GM13977 (cell line): ENCODE measurements at regions not wholly inside any gene's neighbourhood (a gene's known extent, or its start where the extent isn't known, plus 50 kb on each side); places are given as distances from the start of the nearest gene placed in this dataset.

Experiments
- DNase-seq: peaks from one replicate; pipeline ENCODE4 v3.0.0; 2012; ENCODE audit warnings: low spot score
- CTCF ChIP-seq: IDR thresholded peaks from 2 replicates; pipeline ENCODE4 v1.5.1; 2012; ENCODE audit warnings: mild to moderate bottlenecking, control low read depth; ENCODE audit not compliant: insufficient read depth; ENCODE audit errors: extremely low read depth, missing control alignments
- in situ Hi-C: fragments of 300-500 bp; cut with MboI; formaldehyde crosslinking; loops from one replicate; pipeline ENCODE4 v1.12.0; 2022; ENCODE audit warnings: low sequenced_read_pairs, low pct_unique_long_range_greater_than_20kb, mixed read lengths, inconsistent platforms; ENCODE audit not compliant: unreplicated experiment

DNA sequence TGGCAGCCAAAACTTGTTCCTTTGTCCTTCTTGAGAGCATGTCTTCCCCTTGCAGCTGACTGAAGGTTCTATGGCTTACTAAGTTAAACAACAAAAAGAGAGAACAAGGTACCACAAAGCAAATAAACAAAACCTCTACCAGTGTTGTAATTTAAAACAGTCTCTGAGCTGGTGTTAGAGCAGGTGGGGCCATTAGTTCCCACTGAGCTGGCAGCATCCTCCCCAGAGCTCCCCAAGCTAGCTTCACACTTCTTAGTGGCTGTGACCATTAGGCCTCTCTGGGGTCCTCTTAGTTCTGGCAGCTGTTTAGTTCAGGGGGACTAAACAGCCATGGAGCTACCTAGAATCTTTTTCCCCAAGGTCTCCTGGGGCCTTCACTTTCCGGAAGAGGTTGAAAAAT is 128.6 kb upstream of the ELL2 start:
- in situ Hi-C loops, result no loop called here
- no peak for TF ChIP-seq CTCF
- DNase-seq, result no peak

- DNase-seq, result no peak
- in situ Hi-C loops, result no loop called here
- TF ChIP-seq CTCF, result no peak
Measured at GRCh38 chr5:96088706-96089498, 127.3 kb upstream of the ELL2 start.

DNA sequence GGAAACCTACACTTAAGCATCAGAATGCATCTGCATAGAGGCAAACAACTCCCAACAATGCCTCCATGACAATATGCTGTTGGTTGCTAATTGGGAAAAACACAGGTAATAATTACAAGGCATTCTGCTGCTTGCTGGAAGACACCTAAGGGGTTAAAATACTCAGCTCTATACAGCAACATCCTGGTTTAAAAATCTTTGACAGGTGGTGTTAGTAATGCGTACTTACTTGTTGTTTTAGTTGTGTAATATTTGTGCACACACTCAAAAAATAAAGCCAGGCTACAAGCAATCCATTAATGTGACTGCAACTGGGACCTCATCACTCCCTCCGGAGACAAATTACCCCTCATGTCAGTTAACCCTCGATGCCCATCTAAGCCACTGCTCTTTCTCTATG is 126.3 kb upstream of the ELL2 start:
- TF ChIP-seq CTCF, result no peak
- no peak for DNase-seq
- in situ Hi-C loops, result no loop called here

DNA sequence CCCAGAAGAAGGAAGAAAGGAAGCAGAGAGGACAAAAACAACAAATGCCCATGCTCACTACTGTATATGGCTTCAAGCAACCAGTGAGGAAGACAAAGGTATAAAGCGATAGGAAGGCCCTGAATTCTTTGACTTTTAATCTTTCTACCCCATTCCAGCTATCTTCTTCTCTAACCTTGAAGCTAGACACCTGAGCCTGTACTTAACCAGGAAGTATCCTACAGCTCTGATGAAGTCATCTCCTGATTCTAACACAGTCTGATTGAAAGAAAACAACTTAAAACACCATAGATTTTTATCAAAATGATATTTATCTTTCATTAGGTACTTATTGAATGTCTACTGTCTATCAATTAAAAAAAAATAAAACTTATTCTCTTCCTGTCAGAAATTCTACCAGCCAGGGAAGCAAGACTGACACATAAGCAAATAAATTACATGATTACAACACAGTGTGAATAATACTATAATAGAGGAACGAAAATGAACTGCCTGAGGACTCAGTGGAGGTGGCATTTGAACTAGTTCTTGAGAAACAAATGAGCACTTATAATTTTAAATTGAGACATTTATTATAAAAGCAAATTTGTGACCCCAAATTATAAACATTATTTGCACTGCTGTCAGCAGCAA is 123.3 kb upstream of the ELL2 start:
- DNase-seq, result no peak
- in situ Hi-C loops, result no loop called here
- no peak for TF ChIP-seq CTCF

- TF ChIP-seq CTCF, result no peak
- in situ Hi-C loops, result no loop called here
- no peak for DNase-seq
Measured at GRCh38 chr5:96083361-96083881, 121.8 kb upstream of the ELL2 start.

GRCh38 chr5:96081276-96081858 is 119.7 kb upstream of the ELL2 start:
- TF ChIP-seq CTCF, result no peak
- in situ Hi-C loops, result no loop called here
- no peak for DNase-seq
